DOHH2 (cell line): ENCODE measurements at regions not wholly inside any gene's neighbourhood (a gene's known extent, or its start where the extent isn't known, plus 50 kb on each side); places are given as distances from the start of the nearest gene placed in this dataset.

Experiments used
- H3F3A ChIP-seq: fragments of 200-600 bp; sonication (generic), shearing (Covaris generic); 2 replicates; pipeline ENCODE4 v1.6.0; 2016; ENCODE audit warnings: antibody characterized with exemption, mild to moderate bottlenecking; ENCODE audit not compliant: control insufficient read depth, insufficient read depth
- H3K27ac ChIP-seq: fragments of 200-600 bp; sonication (generic); 2 replicates; pipeline ENCODE4 v1.5.1; 2014; ENCODE audit warnings: low read depth, mild to moderate bottlenecking, low read length, moderate library complexity
- H3K27me3 ChIP-seq: fragments of 200-600 bp; sonication (generic); 2 replicates; pipeline ENCODE4 v1.6.1; 2014; ENCODE audit warnings: mild to moderate bottlenecking, low read length, mixed read lengths; ENCODE audit not compliant: control insufficient read depth
- H3K36me3 ChIP-seq: fragments of 200-600 bp; sonication (generic); 2 replicates; pipeline ENCODE4 v1.6.1; 2014; ENCODE audit warnings: mild to moderate bottlenecking, low read length, moderate library complexity, mixed read lengths; ENCODE audit not compliant: control insufficient read depth
- H3K4me1 ChIP-seq: fragments of 200-600 bp; sonication (generic); 2 replicates; pipeline ENCODE4 v1.6.1; 2014; ENCODE audit warnings: mild to moderate bottlenecking, low read length, mixed read lengths; ENCODE audit not compliant: control insufficient read depth
- H3K4me2 ChIP-seq: fragments of 200-600 bp; sonication (generic); 2 replicates; pipeline ENCODE4 v1.6.0; 2014; ENCODE audit warnings: mild to moderate bottlenecking, low read length, moderate library complexity
- H3K4me3 ChIP-seq: fragments of 200-600 bp; sonication (generic); 2 replicates; pipeline ENCODE4 v1.5.1; 2014; ENCODE audit warnings: mild to moderate bottlenecking, low read length, mixed read lengths
- H3K79me2 ChIP-seq: fragments of 200-600 bp; sonication (generic); 2 replicates; pipeline ENCODE4 v1.6.1; 2014; ENCODE audit warnings: mild to moderate bottlenecking, low read length, mixed read lengths; ENCODE audit not compliant: control insufficient read depth
- H3K9me2 ChIP-seq: fragments of 200-600 bp; sonication (generic); replicated peaks from 2 replicates; pipeline ENCODE4 v1.6.1; 2014; ENCODE audit warnings: mild to moderate bottlenecking, low read length, mixed read lengths; ENCODE audit not compliant: control insufficient read depth
- H3K9me3 ChIP-seq: fragments of 200-600 bp; sonication (generic); 2 replicates; pipeline ENCODE4 v1.6.1; 2014; ENCODE audit warnings: antibody characterized with exemption, low read length, mixed read lengths; ENCODE audit not compliant: control insufficient read depth, insufficient read depth
- H4K20me1 ChIP-seq: fragments of 200-600 bp; sonication (generic); 2 replicates; pipeline ENCODE4 v1.6.0; 2014; ENCODE audit warnings: low read depth, mild to moderate bottlenecking, antibody characterized with exemption, low read length, moderate library complexity; ENCODE audit not compliant: control insufficient read depth, insufficient read depth
- CTCF ChIP-seq: fragments of 200-600 bp; sonication (generic); IDR thresholded peaks from one replicate; pipeline ENCODE4 v1.5.1; 2014; ENCODE audit warnings: antibody characterized with exemption, mild to moderate bottlenecking, low read depth, low read length; ENCODE audit not compliant: poor library complexity, severe bottlenecking
- EZH2phosphoT487 ChIP-seq: fragments of 200-600 bp; sonication (generic); IDR thresholded peaks from 2 replicates; pipeline ENCODE4 v1.6.1; 2017; ENCODE audit warnings: borderline replicate concordance, mild to moderate bottlenecking, antibody characterized with exemption, low read length, moderate library complexity, mixed read lengths

- Histone ChIP-seq H3K4me1 (peaks cover 29% of the 10 kb centered on the region), H3K4me2 (no peak overlapping the region), H3K9me2 (no peaks in the 10 kb centered on the region), H3K4me3 (no peak overlapping the region), H3K36me3 (no peaks in the 10 kb centered on the region), H3K27me3 (no peaks in the 10 kb centered on the region), H3F3A (peaks cover 4% of the 10 kb centered on the region; the same call in 1 of the 2 replicates), H3K9me3 (peaks cover 17% of the 10 kb centered on the region; the same call in 1 of the 2 replicates), H3K79me2 (no peaks in the 10 kb centered on the region), H4K20me1 (no peaks in the 10 kb centered on the region), H3K27ac (no peak overlapping the region)
- TF ChIP-seq CTCF (no peak), EZH2phosphoT487 (no peak)
Measured at GRCh38 chr7:30221764-30222163, 62.6 kb upstream of the ZNRF2 start.

GRCh38 chr7:30222515-30223215 lies 61.7 kb upstream of the ZNRF2 start:
- no peaks in the 10 kb centered on the region for H4K20me1 ChIP-seq
- H3K36me3 ChIP-seq: no peaks in the 10 kb centered on the region
- H3K4me3 ChIP-seq: no peak overlapping the region
- H3K27ac ChIP-seq: no peak overlapping the region
- no peak overlapping the region for H3K4me2 ChIP-seq
- no peaks in the 10 kb centered on the region for H3K9me2 ChIP-seq
- no peak for TF ChIP-seq CTCF
- TF ChIP-seq EZH2phosphoT487: no peak
- peaks cover 9% of the 10 kb centered on the region for H3F3A ChIP-seq
- H3K4me1 ChIP-seq: peaks cover 33% of the 10 kb centered on the region
- no peaks in the 10 kb centered on the region for H3K79me2 ChIP-seq
- H3K9me3 ChIP-seq: peaks cover 17% of the 10 kb centered on the region; the same call in 1 of the 2 replicates
- no peaks in the 10 kb centered on the region for H3K27me3 ChIP-seq

GRCh38 chr7:30223896-30224295 lies 60.5 kb upstream of the ZNRF2 start:
- Histone ChIP-seq H3K9me2 (no peaks in the 10 kb centered on the region), H3K4me3 (no peak overlapping the region), H3K4me1 (peaks cover 33% of the 10 kb centered on the region), H3K36me3 (no peaks in the 10 kb centered on the region), H3K79me2 (no peaks in the 10 kb centered on the region), H3K27me3 (no peaks in the 10 kb centered on the region), H3K27ac (no peak overlapping the region), H3F3A (peaks cover 9% of the 10 kb centered on the region), H3K9me3 (peaks cover 17% of the 10 kb centered on the region; the same call in 1 of the 2 replicates), H4K20me1 (no peaks in the 10 kb centered on the region), H3K4me2 (no peak overlapping the region)
- TF ChIP-seq EZH2phosphoT487: no peak
- TF ChIP-seq CTCF: no peak
